Tibial artery (tissue), 4 donors: ENCODE measurements at regions not wholly inside any gene's neighbourhood (a gene's known extent, or its start where the extent isn't known, plus 50 kb on each side); places are given as distances from the start of the nearest gene placed in this dataset.

ENCODE experiments used
- DNase-seq, 2 donors: peaks; one replicate each; pipeline ENCODE4 v3.0.0-alpha.2; 2019
- H3K27ac ChIP-seq, 2 donors: fragments of 200-600 bp; sonication (generic) in 1 of 2; 1 replicate in 1 of 2; 2 replicates in 1 of 2; pipeline ENCODE4 v1.5.1; 2018 to 2019; ENCODE audit warnings: mild to moderate bottlenecking in 1 of 2
- H3K27me3 ChIP-seq, 2 donors: fragments of 200-600 bp; sonication (generic) in 1 of 2; one replicate each; pipeline versions ENCODE4 v1.5.1 to v1.6.0; 2016 to 2019
- H3K36me3 ChIP-seq, 3 donors: fragments of 200-600 bp; sonication (generic) in 2 of 3; one replicate each; pipeline ENCODE4 v1.5.1; 2016 to 2019; ENCODE audit warnings: mild to moderate bottlenecking in 2 of 3
- H3K4me1 ChIP-seq, 4 donors: fragments of 200-600 bp; sonication (generic) in 2 of 4; 1 replicate in 3 of 4; 2 replicates in 1 of 4; pipeline ENCODE4 v1.5.1; 2016 to 2019
- H3K4me3 ChIP-seq, 2 donors: fragments of 200-600 bp; sonication (generic) in 1 of 2; 1 replicate in 1 of 2; 2 replicates in 1 of 2; pipeline ENCODE4 v1.5.1; 2018 to 2019; ENCODE audit warnings: mild to moderate bottlenecking in 2 of 2
- H3K9me3 ChIP-seq, 3 donors: fragments of 200-600 bp; sonication (generic) in 1 of 3; one replicate each; pipeline ENCODE4 v1.5.1; 2016 to 2019
- intact Hi-C: fragments of 100-400 bp; cut with DNase I; formaldehyde crosslinking; loops from one replicate; pipeline ENCODE4 v1.15.0; 2023; ENCODE audit warnings: low total_unique reads
- TF ChIP-seq, protein P1 (sequence below), 2 experiments: fragments of 200-600 bp in 1 of 2; fragments of 450-650 bp in 1 of 2; IDR thresholded peaks; one replicate each; pipeline ENCODE4 v1.5.1; 2017 to 2019; ENCODE audit warnings: antibody characterized with exemption in 2 of 2, mild to moderate bottlenecking in 1 of 2, moderate library complexity in 1 of 2

GRCh38 chr3:5811016-5811415, 623.5 kb downstream of the EDEM1 start:
- intact Hi-C loops = no loop called here
- TF ChIP-seq, protein P1, sequence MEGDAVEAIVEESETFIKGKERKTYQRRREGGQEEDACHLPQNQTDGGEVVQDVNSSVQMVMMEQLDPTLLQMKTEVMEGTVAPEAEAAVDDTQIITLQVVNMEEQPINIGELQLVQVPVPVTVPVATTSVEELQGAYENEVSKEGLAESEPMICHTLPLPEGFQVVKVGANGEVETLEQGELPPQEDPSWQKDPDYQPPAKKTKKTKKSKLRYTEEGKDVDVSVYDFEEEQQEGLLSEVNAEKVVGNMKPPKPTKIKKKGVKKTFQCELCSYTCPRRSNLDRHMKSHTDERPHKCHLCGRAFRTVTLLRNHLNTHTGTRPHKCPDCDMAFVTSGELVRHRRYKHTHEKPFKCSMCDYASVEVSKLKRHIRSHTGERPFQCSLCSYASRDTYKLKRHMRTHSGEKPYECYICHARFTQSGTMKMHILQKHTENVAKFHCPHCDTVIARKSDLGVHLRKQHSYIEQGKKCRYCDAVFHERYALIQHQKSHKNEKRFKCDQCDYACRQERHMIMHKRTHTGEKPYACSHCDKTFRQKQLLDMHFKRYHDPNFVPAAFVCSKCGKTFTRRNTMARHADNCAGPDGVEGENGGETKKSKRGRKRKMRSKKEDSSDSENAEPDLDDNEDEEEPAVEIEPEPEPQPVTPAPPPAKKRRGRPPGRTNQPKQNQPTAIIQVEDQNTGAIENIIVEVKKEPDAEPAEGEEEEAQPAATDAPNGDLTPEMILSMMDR (IDR thresholded peaks at IDR 0.05) = no peak
- DNase-seq = no peak
- Histone ChIP-seq H3K4me1 (no peaks in the 10 kb centered on the region), H3K27ac (no peak overlapping the region), H3K36me3 (no peaks in the 10 kb centered on the region), H3K9me3 (no peaks in the 10 kb centered on the region), H3K4me3 (no peak overlapping the region), H3K27me3 (no peaks in the 10 kb centered on the region)

DNA sequence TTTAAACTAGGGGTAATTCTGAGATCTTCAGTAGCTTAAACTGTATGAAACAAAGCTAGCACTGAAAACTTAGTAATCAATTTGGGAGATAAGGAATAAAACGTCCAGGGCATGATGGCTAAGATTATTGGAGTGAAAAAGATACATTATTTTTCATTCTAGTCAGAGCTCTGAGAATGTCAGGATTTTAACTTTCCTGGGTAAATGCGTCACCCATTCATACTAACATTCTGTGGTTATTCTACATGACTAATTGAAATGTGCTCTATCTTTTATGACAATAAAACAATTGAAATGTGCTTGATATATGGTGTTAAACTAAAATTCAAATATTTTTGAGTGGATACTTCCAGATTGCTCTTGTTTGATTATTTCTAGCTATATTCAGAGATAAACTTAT, 626.0 kb downstream of the EDEM1 start:
- Histone ChIP-seq H3K9me3 (no peaks in the 10 kb centered on the region), H3K36me3 (no peaks in the 10 kb centered on the region), H3K4me1 (no peaks in the 10 kb centered on the region), H3K4me3 (no peak overlapping the region), H3K27me3 (no peaks in the 10 kb centered on the region), H3K27ac (no peak overlapping the region)
- intact Hi-C loops = no loop called here
- DNase-seq = no peak
- TF ChIP-seq, protein P1 (IDR thresholded peaks at IDR 0.05) = no peak

GRCh38 chr3:5822843-5823242, 635.3 kb downstream of the EDEM1 start:
- intact Hi-C loops = no loop called here
- Histone ChIP-seq H3K9me3 (peaks cover 0 to 7% (median 0%) of the 10 kb centered on the region in 3 donors), H3K4me1 (no peaks in the 10 kb centered on the region), H3K27ac (no peak overlapping the region), H3K4me3 (no peak overlapping the region), H3K36me3 (no peaks in the 10 kb centered on the region), H3K27me3 (no peaks in the 10 kb centered on the region)
- no peak for DNase-seq
- TF ChIP-seq, protein P1 (IDR thresholded peaks at IDR 0.05) = no peak

GRCh38 chr3:5826467-5826866, 639.0 kb downstream of the EDEM1 start:
- no peak overlapping the region for H3K27ac ChIP-seq
- H3K27me3 ChIP-seq = no peaks in the 10 kb centered on the region
- TF ChIP-seq, protein P1 (IDR thresholded peaks at IDR 0.05) = no peak
- H3K4me1 ChIP-seq = no peaks in the 10 kb centered on the region
- H3K36me3 ChIP-seq = no peaks in the 10 kb centered on the region
- intact Hi-C loops = no loop called here
- no peak overlapping the region for H3K4me3 ChIP-seq
- DNase-seq = no peak
- H3K9me3 ChIP-seq = peaks cover 0 to 9% (median 0%) of the 10 kb centered on the region in 3 donors

DNA sequence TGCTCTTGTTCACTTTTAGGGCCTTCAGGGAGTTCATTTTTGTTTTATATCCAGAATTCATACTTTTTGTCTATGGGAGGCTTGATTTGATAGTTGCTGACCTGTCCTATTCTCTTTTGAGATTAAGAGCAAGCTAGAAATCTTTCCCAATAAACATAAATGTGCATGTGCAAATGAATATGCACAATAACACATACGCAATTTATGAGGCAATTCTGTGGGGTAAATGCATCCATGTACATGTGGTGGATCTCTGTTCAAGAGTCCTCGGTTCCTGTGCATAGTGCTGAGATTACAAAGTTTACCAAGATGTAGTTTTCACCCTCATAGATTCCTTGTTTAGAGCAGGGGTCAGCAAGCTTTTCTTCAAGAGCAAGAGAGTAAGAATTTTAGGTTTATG, 640.7 kb downstream of the EDEM1 start:
- Histone ChIP-seq H3K27me3 (no peaks in the 10 kb centered on the region), H3K4me3 (no peak overlapping the region)
- no peak for DNase-seq

More for the DNA sequence above, 640.7 kb downstream of the EDEM1 start:
- intact Hi-C loops = no loop called here
- Histone ChIP-seq H3K4me1 (no peaks in the 10 kb centered on the region), H3K36me3 (no peaks in the 10 kb centered on the region), H3K27ac (no peak overlapping the region), H3K9me3 (peaks cover 0 to 9% (median 0%) of the 10 kb centered on the region in 3 donors)
- TF ChIP-seq, protein P1 (IDR thresholded peaks at IDR 0.05) = no peak
